ENCODE measurements at regions not wholly inside any gene's neighbourhood (a gene's known extent, or its start where the extent isn't known, plus 50 kb on each side); places are given as distances from the start of the nearest gene placed in this dataset.

- TF ChIP-seq CTCF (IDR thresholded peaks at IDR 0.05 in 4 of 5, conservative IDR thresholded peaks at IDR 0.05 in 1 of 5) (peak; percentile 91 to 95 (median 92)), POLR2A (IDR thresholded peaks at IDR 0.05) (no peak)
Observed at GRCh38 chr9:107172160-107172978, 110.7 kb upstream of the RAD23B start.
